GM19240 (cell line): ENCODE measurements at regions not wholly inside any gene's neighbourhood (a gene's known extent, or its start where the extent isn't known, plus 50 kb on each side); places are given as distances from the start of the nearest gene placed in this dataset.

Experiments used
- DNase-seq: peaks from one replicate; pipeline ENCODE4 v3.0.0; 2011; ENCODE audit warnings: low spot score; ENCODE audit not compliant: insufficient read length

- no peak for DNase-seq
Measured at GRCh38 chr13:29906432-29907011, 56.1 kb upstream of the UBL3 start.

- no peak for DNase-seq
Measured at GRCh38 chr13:29905845-29906244, 55.4 kb upstream of the UBL3 start.

GRCh38 chr13:29903996-29904395 is 53.6 kb upstream of the UBL3 start:
- no peak for DNase-seq

GRCh38 chr13:29903543-29903942 is 53.1 kb upstream of the UBL3 start:
- DNase-seq: no peak

- DNase-seq: no peak
Measured at GRCh38 chr13:29902632-29903305, 52.4 kb upstream of the UBL3 start.

GRCh38 chr13:29901710-29902631 is 51.6 kb upstream of the UBL3 start:
- DNase-seq: no peak
